ENCODE measurements at regions not wholly inside any gene's neighbourhood (a gene's known extent, or its start where the extent isn't known, plus 50 kb on each side); places are given as distances from the start of the nearest gene placed in this dataset.
A peak's percentile ranks its signal among the peaks of the same experiment; 100 is the strongest.

DNA sequence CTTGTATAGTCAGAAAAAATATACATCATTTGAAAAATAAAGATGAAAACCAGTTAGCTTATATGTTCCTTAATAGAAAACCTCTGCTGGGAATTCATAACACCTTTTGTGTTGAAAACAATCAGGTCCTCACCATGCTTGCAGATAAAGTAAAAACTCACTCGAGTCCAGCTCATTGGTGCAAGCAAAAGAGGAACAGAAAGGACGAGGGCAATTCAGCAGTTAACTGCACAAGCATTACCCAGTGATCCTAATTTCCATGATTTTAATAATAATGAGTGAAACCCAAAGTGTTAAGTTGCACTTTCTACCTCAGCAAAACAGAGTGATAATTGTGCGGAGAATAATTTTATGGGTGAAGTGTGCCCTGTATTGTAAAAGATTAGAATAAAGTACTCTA, 839.9 kb downstream of the BCL11A start:
- DNase-seq, result no peak

DNA sequence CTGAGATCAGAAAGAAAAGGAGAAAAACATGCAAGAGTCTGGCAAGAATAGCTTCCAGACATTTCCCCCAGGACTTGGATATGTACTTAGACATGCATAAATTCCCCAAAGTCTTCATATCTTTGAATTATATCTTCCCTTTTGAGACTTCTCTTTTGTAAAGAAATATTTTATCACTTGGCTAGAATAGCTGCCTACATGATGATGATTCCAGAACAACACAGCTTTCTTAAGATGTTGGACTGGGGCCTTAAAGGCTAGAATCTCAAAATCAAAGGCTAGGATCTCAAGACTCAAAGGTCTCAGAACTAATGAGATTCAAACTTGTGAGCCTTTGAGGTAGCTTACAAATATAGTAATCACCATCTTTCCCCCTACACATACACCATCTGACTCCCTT, 842.3 kb downstream of the BCL11A start:
- no peak for DNase-seq

DNA sequence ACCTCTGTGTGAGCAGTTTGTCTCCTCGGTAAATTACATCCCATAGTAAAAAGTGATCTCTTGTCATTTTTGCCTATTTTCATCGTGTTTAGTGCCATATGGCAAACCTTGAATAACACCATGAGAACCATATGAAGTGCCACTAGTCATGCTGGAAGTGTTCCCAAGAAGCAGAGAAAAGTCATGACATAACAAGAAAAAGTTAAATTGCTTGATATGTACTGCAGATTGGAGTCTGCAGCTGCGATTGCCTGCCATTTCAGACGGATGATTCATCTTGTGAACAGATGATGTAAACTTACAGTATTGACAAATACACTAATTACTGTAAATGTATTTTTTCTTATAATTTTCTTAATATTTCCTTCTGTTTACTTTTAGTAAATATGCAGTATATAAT, 846.7 kb downstream of the BCL11A start:
- DNase-seq, result no peak

DNA sequence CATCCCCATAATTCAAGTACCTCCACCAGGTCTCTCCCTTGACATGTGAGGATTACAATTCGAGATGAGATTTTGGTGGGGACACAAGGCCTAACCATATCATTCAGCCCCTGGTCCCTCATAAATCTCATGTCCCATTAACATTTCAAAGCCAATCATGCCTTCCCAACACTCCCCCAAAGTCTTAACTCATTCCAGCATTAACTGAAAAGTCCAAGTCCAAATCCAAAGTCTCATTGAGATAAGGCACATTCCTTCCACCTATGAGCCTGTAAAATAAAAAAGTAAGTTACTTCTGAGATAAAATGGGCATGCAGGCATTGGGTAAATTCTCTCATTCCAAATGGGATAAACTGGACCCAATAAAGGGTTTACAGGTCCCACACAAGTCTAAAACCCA, 849.7 kb downstream of the BCL11A start:
- DNase-seq, result no peak

DNA sequence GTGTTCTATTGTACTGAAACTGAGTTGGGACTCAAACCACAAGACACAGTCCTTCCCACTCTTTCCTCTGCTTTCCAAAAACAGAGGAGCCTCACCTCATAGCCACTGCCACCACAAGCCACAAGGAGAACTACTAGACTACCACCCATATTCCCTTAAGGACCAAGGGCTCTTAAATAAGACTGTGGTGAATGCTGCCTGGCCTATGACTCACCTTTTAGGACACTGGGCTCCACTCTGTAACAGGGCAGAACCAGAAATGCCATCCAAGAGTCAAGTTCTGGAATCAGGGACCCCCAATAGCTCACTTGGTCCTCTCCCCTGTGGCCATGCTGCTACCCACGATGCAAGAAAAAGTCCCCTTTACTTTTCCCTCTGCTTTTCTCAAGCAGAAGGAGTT, 851.4 kb downstream of the BCL11A start:
- no peak for DNase-seq

DNA sequence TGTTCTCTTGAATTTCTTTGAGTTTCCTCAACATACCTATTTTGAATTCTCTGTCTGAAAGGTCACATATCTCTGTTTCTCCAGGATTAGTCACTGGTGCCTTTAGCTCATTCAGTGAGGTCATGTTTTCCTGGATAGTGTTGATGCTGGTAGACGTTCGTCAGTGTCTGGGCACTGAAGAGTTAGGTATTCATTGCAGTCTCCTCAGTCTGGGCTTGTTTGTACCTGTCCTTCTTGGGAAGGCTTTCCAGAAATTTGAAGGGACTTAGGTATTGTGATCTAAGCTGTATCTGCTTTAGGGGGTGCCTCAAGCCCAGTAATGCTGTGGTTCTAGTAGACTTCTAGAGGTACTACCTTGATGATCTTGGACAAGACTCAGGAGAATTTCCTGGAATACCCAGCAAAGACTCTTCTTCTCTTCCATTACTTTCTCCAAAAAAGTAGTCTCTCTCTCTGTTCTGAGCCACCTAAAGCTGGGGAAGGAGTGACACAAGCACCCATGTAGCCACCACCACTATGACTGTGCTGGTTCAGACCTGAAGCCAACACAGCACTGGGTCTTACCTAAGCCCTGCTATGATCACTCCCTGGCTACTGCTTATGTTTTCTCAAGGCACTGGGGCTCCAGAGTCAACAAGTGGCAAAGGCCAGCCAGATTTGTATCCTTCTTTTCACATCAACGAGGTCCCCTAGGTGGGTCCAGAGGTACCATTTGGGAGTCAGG, 852.0 kb downstream of the BCL11A start:
- no peak for DNase-seq

DNA sequence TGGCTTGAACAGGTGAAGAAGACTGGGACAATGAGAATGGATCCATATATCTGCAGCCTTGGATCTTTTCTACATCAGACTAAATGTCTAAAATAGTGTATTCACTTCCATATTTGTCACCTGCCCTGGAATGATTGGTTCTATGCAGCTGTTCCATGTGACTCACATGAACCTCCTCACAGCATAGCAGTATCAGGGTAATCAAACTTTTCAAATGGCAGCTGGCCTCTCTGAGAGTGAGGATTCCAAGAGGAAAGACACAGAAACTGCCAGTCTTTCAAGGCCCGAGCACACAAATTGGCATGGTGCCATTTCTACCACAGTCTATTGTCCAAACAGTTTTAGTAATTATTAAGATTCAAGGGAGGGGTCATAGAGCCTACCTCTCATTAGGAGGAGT, 859.3 kb downstream of the BCL11A start:
- DNase-seq, result no peak

DNA sequence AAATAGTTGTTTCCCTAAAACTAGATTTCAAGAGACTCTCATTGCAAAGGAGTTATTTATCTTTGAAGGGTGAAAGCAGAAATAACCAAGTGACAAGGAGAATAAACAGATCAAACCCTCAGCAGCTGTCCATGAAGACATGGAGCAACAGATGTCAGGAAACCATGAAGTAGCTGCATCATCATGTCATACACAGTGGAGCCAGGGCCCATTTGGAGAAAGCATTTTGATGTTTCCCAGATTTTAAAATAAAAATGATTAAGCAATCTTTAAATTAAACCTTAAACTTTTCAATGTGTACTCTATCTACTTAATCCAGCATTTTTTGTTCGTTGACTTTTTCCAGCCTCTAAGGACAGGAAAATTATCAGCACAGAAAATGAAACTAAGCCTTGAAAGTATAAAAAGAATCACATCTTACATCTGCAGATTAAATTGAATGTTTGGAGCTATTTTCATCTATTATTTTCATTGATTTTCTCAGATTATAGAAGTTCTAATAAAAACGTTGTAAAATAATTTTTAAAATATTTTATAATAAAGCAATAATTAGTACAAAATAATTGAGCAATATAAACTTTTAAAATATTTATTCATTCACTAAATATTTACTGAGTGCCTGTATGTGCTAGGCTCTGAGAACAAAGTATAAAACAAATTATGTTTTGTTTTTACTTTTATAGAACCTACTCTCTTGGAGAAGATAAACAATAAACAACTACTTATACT, 860.1 kb downstream of the BCL11A start:
- peak; percentile 25 for DNase-seq

DNA sequence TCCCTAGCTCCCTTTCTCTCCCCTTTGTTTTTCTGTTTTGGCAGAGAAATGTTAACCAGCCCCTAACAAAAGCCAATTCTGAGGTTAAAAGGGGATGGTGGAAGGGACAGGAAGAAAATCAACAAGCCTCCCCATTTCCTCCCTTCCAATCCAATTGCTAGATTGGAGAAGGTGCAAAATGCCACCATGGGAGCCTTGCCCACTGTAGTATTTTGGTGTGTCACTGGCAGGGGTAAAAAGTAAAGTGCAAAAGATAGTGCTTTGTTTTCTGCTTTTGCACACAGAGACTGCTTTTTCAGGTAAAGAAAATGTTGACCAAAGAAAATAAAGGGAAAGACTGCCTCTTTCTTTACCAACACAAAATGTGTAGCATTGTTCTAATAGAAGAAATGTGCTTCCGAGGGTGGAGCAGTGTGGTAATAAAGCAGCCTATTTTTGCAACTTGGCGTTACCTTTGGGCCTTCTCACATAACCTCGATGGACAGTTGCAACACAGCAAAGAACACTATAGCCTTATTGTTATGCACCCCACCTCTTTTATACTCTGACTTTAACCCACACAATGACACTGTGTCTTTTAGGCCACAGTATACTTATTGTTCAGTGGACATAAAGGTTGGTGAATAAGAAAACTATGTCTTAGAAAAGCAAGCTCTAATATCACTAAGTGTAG, 861.8 kb downstream of the BCL11A start:
- no peak for DNase-seq

DNA sequence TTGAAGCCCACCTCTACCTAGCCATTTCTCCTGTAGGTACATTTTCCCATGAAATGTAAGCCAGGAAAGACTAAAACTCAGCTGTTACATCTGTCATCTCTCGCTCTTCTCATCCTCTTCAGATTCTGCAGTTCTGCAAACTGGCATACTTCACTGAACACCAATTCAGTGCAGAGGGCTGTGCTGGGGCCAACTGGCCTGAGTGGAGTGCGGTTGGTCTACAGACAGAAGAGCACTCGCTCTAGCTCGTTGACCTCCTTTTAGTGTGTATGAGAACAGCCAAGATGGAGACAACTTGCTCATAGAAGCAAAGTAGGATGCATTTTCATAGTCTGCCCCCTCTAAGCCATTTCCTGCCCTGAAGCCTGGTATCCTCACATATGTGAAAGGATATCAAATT, 862.6 kb downstream of the BCL11A start:
- DNase-seq, result no peak

DNA sequence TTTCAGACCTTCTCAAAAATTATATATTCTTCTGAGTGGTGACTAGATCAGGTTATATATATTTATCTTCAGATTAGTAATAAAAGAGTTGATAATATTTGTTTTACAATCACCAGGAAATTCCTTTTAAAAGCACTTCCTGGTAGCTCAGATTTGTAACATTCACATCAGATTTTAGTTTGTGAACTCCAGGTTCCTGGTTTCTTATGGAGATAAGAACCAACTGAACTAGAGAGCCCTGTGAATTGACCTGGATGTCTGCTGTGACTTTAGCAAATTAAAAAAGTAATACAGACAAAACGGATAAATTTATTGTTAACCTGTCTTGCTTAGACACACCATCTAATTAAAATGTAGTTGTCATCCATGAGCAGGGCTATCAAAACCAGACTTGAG, 868.7 kb downstream of the BCL11A start:
- no peak for DNase-seq

DNA sequence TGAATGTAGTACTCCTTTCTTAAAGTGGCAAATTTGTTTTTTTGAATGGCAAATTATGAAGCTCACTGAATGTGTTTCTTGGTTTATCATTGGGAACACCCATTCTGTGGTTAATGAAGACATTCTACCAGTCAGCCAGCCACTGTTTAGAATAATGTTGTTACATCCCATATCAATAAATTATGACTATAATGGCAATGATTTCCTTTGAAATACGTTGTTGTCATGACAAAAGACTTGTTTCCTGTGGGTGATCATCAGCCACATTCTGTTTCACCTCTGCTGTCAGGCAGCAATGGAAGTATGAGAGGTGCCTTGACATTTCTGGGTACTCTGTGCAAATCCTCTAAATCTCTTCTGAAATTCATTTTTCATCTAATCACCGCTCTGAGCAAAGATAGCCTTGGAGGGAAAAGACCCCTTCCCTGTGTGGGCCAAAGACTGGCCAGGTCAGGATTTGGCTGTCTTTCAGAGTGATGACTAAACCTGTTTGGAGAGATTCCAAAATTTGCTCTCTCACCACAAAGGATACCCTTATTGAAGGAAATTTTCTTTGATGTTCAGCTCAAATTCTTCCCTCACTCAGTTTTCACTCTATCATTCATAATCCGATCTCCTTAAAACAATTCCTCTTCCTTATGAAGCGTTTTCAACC, 869.2 kb downstream of the BCL11A start:
- DNase-seq, result peak; percentile 15

DNA sequence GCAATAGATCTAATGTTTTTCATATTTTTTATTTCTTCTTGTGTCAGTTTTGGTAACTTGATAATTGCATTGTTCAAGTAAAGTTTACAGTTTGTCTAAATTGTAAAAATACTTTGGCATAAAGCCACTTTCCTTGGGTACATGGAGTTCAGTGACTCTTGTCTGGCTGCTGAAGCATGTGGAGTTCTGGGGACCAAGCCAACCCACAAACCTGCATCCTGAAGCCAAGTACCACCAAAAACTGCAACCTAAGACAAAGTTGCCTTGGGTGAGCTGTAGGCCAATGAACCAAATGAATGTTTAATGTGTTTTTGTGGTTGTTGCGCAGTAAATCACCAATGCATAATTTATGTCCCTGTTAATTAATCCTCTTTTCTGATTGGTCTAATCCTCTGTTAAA, 872.6 kb downstream of the BCL11A start:
- peak; percentile 14 for DNase-seq

DNA sequence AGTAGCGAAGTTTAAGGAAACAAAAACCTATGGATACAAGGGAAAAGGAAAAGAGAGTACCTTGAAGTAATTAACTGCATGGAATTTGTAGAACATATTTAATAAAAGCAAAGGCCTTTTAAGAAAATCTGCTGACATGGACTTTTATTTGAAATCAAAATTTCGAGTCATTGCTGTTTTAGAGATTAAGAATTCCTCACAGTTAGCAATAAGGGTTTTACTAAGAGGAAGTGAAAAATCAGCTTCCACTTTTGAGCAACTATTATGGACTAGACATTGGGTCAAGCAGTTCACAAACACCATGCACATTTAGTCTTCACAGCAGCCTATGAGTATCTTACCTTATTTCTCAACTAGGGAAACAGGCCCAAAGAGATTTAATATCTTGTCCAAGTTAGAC, 876.3 kb downstream of the BCL11A start:
- no peak for DNase-seq

DNA sequence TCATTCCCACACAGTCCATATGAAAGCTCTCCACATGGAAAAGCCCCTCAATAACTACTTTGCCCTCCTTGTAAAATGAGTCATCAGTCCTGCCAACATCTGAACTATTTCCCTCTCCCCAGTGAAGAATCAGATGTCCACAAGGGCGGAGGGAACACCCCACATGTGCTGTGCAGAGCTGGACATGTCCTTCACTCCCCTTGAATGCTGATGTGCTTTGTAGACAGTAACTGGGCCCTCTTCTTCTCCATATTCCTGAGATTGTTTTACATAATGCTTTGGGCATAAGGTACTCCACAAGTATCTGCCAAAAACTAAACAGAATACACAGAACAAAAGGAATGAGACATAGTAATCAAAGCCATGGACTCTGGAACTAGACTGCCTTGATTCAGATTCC, 879.4 kb downstream of the BCL11A start:
- DNase-seq, result no peak

DNA sequence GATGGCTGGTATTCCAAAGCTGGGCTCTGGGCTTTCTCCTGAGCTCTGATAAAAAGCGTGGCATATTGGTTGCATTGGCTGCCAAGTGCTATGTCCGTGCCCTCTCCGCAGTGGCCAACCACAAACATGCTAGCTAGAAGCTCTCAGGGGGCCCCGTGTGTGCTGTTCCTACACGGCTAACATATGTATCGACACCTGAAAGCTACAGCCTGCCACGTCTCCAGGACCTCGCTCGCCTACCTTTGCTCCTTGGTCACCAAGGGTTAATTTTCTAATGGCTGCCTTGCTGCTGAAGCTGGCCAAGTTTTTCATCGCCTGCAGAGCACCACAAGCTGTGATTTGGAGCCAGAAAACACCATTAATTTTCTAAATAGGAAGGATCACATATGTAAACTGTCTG, 888.4 kb downstream of the BCL11A start:
- no peak for DNase-seq

DNA sequence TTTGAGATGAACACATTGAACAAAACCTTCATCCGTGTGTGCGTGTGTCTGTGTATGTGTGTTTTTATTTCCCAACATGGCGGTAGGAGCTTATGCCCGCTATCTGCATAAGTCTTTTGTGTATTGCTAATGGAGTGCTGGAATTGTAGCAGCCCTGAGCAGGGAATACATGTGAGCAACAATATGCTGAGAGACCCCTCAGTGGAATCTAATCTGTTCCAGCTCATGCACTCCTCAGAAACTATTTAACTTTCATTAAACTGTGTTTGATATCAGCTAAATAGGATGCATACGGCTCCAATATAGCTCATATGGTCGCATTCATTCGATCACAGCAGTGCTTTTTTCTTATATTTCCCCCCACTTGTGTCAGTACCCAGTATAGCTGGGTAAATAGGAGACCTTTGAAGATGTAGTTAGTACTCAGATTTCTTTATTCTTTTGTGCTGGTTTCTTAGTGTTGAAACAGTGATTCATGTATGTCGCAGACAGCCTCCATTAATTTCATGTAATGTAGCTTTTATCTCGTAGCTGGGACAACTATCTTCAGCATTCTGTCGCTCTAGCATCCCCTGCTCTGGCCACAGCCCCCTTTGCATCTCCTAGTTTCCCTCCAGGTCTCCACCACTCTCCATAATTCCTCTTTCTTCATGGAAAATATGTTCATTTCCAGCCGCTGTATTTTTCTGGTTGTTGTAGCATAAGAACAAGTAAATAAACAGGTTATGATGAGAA, 891.2 kb downstream of the BCL11A start:
- no peak for DNase-seq

DNA sequence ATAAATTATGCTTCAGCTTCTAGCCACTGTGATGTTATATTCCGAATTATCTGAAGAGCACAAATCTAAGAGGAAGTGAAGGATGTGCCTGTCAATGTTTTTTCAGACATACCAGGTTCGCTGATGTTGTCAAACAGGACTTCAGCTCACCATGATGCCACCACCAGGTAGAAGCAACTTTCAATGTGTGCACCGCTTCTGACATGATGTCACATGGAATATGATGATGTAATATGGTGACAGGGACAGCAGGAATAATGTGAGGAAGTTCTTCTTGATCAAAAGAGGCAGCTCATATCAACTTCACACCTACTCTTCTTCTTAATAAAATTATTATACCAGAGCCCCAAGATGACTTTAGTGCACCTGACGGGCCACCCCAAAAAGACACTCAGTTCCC, 893.2 kb downstream of the BCL11A start:
- no peak for DNase-seq

DNA sequence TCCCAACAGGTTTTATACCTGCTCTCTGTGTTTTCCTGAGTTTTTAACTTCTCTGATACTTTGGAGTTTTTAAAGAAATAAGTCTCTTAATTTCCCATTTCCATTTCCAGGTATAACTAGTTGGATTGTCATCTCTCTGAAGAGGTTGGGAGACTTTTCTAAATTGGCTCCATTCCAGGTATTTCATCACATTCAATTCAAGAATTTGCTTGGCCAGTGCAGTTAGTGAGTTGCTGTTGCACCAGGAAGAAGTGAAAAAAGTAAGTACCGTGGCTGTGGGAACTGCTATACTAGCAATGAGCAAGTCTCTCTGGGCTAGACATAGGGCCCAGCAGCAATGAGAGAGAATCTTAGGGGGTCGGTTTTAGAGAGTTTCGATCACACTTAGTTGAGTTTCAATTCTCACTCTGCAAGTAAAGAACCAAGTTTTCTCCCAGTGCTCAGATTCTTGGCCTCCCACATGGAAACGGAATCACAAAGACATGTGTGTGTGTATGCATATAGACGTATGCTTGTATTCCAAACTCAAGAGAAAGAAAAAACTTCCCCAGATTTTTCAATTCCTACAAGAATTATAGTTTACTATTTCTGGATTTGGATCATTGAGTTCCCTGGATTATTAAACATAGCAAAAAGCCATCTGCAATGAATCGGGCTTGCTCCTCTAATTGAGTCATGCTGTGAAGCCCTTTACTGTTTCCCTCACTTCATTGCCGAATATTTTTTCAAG, 894.4 kb downstream of the BCL11A start:
- no peak for DNase-seq

DNA sequence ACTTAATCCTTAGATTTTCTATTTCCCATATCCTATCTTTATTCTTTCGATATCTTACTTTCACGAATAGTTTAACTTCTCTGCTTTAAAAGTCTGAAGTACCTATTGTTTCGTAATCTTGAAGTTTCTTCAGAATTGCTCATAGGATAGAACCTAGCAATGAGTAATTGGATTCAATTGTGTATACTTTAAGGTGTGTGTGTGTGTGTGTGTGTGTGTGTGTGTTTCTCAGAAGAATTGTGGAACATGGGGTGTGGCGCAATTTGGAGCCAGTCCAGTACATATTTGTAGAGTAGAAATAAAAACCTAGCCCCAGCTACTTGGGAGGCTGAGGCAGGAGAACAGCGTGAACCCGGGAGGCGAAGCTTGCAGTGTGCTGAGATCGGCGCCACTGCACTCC, 897.6 kb downstream of the BCL11A start:
- DNase-seq, result no peak

DNA sequence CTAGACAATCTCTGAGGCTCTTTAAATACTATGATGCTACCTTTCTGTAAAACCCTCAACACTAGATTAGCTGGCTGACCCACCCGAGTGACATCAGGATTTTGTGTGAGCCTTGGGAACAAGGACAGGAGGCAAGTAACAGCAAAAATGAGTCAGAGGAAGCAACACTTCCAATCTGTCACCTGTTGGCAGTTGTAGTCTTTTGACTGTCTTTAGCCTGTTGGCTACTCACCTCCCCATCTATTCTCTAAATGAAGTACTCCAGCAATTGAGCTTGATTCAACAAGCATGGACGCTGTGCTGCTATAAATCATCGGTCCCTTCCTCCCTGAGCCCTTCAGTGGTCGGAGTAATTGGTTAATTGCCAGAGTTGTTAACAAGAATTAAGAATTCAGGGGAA, 898.7 kb downstream of the BCL11A start:
- DNase-seq, result no peak

DNA sequence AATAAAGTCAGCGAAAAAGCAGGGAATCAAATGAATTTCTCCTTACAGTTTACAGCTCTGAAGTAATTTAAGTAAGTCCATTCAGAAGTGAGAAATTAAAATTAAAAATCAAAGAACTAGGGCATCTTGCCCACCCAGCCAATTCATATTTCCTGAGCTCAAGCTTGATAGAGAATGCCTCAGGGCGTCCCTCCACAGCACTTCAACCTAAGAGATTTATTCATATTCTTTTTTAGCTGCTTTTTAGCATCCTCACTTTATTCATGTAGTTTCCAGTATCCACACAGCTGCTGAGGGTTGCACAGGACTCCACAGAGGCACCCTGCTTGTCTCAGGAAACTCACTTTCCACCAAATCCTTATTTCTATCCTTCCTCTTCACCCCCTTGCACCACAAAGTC, 900.3 kb downstream of the BCL11A start:
- DNase-seq, result no peak

Measured in hematopoietic multipotent progenitor cell treated with erythropoietin and hydrocortisone succinate and interleukin-3 and kit ligand, for 4 days (in vitro differentiated cells).